ENCODE measurements at regions not wholly inside any gene's neighbourhood (a gene's known extent, or its start where the extent isn't known, plus 50 kb on each side); places are given as distances from the start of the nearest gene placed in this dataset.

- no peak for DNase-seq
These were observed 402.7 kb downstream of the IPMK start for GRCh38 chr10:57864765-57865680.

- peak; percentile 32 to 54 for DNase-seq
These were observed 417.9 kb downstream of the IPMK start for GRCh38 chr10:57849691-57850357.

- DNase-seq = no peak
These were observed 421.2 kb downstream of the IPMK start for GRCh38 chr10:57846307-57847065.

GRCh38 chr10:57844387-57844998 lies 423.2 kb downstream of the IPMK start:
- DNase-seq = no peak

DNA sequence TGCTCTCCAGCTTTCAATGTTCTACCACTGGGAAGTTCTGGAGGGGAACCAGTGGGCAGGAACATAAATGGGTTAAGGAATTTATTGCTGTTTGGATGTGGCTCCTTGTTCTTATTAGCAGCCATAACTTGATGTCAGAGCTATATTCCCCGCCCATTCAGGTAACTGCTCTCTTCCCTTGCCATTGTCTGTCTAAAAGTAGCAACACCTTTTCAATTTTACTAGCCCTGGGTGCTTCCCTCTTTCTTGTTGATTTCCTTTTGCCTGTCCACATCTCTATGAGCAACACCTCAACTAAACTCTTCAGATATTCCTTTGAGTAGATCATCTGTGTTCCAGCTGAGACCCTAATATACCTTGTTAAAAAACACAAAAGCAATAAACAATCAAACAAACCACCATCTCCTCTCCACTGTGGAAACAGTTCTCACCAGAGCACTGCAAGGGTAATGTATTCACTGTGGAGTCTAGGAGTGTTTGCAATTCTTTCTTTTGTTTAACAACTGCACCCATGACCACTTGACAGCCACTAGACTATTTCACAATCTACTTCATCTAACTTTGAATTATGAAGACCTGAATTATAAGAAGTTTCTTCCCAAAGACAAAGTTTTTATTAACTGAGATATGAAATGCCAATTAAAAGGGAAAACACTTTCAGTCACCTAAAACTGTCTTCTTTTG lies 436.7 kb downstream of the IPMK start:
- DNase-seq = no peak

- DNase-seq = no peak
These were observed 442.7 kb downstream of the IPMK start for GRCh38 chr10:57825015-57825414.

GRCh38 chr10:57823398-57823797 lies 444.3 kb downstream of the IPMK start:
- no peak for DNase-seq

DNA sequence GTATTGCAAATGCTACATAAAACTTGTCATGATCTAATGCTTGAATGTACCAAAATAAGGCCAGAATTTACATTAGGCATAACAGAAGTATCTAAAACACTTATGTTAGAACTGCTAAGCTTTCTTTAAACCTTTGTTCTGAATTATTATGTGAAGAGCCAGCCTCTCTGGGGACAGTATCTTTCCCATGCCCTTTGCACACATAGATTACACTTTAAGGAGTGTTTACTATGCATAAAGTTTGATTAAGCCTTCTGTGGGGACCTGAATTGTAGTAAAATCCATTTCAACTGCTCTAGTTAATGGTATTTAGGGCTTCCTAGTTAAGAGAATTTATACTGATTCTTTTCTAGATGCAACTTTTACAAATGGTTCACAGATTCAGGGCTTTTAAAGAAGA lies 444.7 kb downstream of the IPMK start:
- no peak for DNase-seq

DNA sequence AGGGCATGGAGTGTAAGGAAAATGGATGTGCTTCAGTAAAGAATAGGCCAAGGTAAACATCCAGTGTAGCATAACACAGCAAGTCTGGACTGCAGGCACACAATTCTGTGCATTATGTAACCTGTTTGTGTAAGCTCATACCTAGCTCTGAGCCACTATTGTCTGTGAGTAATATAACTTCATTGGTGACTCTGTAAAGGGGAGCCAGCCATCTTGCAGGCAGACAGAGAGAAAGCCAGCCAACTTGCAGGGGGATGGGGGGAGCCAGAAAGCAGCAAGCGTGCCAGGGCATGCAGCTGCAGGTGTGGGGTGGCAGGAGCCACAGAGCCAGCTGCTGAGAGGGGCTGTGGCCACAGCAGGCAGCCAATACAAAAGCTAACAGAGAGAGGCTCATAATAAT lies 449.2 kb downstream of the IPMK start:
- no peak for DNase-seq

DNA sequence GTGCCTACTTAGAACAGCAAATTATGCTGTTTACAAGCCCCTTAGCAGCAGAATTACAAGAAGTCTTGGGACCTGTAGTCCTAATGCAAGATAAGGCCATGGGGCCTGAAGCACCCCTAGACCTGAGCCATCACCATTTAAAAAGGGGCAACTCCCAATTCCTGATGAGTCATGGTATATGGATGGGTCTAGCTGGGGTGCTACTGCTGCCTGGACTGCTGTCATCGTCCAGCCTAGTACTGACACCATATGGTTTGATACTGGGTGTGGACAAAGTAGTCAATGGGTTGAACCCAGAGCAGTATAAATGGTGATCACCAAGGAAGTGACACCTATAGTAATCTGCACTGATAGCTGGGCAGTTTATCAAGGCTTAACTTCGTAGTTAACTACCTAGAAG lies 450.0 kb downstream of the IPMK start:
- no peak for DNase-seq

- DNase-seq = no peak
These were observed 451.7 kb downstream of the IPMK start for GRCh38 chr10:57815949-57816348.

DNA sequence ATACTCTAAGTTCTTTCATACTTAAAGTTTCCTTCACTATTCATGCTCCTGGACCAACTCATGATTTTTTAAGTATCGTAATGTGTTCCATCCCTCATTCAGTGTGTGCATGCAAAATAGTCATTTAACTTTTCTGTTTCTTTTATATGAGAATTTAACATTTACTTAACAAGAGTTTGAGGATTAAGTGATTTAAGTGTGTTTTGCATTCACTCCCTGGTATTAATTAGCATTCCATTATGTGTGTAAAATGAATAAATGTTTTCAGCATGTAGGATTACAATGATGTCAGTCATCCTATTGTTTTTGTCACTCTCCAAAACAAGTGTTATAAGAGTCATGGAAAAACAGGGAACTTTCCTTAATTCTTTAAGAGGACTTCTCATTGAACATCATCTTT lies 457.7 kb downstream of the IPMK start:
- no peak for DNase-seq

- DNase-seq = no peak
These were observed 459.8 kb downstream of the IPMK start for GRCh38 chr10:57807906-57808305.

GRCh38 chr10:57806675-57807074 lies 461.0 kb downstream of the IPMK start:
- peak in 1 of 2 experiments; percentile 13 for DNase-seq

DNA sequence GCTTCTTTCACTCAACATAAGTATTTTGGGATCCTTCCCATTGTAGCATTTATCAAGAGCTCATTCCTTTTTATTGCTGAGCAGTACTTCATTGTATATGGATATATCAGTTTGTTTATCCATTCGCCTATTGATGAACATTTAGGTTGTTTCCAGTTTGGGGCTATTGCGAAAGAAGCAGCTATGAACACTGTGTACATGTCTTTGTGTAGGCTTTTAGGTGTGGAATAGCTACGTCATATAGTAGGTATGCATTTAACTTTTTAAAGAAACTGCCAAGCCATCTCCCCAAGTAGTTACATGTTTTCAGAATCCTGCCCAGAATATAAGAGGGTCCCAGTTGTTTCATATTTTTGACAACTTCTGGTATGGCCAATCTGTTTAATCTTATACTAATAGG lies 468.1 kb downstream of the IPMK start:
- DNase-seq = no peak

DNA sequence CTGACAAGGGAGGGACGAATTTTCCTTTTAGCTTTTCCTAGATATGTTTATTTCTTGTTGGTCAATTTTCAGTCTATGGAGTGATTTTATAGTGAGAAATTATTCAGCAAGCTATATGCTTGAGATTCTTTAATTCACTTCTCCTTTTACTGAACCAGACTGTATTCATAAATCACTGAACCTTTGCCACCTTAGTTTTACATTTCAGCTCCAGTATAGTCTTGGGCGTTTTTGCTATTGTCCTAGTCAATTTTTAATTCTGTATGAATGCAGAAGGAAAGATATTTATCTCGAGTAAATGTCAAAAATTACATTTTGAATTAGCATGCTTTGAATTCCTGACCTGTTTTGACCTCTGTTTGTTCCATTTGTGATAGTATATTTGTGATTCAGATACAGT lies 468.9 kb downstream of the IPMK start:
- DNase-seq = no peak

DNA sequence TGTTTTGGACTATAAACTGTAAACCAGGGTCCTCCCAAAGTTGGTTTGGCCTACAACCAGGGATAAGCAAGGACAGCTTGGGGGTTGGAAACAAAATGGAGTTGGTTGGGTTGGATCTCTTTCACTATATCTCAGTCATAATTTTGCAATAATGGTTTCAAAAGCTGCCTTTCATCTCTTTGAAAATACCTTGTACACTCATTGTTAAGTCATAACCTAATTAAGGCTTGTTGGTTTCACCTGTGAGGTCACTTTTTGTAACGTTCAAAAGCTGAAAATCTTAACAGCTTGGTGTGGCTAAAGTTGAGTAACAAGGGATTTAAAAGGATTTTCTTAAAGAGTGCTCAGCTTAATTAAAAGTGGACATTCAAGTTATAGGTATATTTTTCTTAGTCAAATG lies 476.1 kb downstream of the IPMK start:
- no peak for DNase-seq

GRCh38 chr10:57790703-57791102 lies 477.0 kb downstream of the IPMK start:
- DNase-seq = no peak

- no peak for DNase-seq
These were observed 479.6 kb downstream of the IPMK start for GRCh38 chr10:57788117-57788516.

GRCh38 chr10:57786850-57787750 lies 480.6 kb downstream of the IPMK start:
- no peak for DNase-seq

GRCh38 chr10:57786331-57786730 lies 481.4 kb downstream of the IPMK start:
- DNase-seq = no peak
